ENCODE measurements at regions not wholly inside any gene's neighbourhood (a gene's known extent, or its start where the extent isn't known, plus 50 kb on each side); places are given as distances from the start of the nearest gene placed in this dataset.

DNA sequence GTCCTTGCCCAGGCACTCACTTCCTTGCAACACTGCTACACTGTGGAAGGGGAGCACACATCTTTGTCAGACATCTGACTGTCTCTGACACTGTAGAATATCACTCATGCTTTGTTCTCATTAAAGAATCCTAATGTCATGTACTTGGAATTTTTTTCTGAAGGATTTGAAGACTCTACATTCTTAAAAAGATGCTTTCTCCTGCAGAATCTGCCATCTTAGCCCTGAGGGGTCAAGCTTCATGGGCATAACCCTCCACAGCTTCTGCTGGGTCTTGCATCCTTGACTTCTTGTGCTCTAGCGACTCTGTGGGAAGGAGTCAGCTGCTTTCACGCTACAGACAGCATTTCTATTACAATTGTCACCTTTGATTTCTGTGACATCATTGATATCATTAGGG lies 417.2 kb downstream of the QKI start:
- BruUV-seq (replicated peaks): no TSS peak
- Mint-ChIP-seq H3K27ac (ENCODE audit: unreplicated experiment) (no peak overlapping the region), H3K9me3 (ENCODE audit: low read depth, unreplicated experiment) (peaks cover 5% of the 10 kb centered on the region), H3K27me3 (ENCODE audit: unreplicated experiment) (peaks cover 35% of the 10 kb centered on the region), H3K4me1 (ENCODE audit: low read depth, unreplicated experiment) (no peaks in the 10 kb centered on the region), H3K36me3 (ENCODE audit: insufficient read depth, unreplicated experiment) (no peaks in the 10 kb centered on the region), H3K4me3 (ENCODE audit: low read depth, unreplicated experiment) (no peak overlapping the region)
- intact Hi-C loops (cut with micrococcal nuclease; ENCODE audit: unreplicated experiment): no loop called here
- CTCF ChIA-PET: interaction anchor here (0.6 kb wide), 1 partner anchor 12 kb away, joined by 8 read pairs; no protein-coding TSS in a partner anchor
- no peak for DNase-seq
- TF ChIP-seq, protein P1, sequence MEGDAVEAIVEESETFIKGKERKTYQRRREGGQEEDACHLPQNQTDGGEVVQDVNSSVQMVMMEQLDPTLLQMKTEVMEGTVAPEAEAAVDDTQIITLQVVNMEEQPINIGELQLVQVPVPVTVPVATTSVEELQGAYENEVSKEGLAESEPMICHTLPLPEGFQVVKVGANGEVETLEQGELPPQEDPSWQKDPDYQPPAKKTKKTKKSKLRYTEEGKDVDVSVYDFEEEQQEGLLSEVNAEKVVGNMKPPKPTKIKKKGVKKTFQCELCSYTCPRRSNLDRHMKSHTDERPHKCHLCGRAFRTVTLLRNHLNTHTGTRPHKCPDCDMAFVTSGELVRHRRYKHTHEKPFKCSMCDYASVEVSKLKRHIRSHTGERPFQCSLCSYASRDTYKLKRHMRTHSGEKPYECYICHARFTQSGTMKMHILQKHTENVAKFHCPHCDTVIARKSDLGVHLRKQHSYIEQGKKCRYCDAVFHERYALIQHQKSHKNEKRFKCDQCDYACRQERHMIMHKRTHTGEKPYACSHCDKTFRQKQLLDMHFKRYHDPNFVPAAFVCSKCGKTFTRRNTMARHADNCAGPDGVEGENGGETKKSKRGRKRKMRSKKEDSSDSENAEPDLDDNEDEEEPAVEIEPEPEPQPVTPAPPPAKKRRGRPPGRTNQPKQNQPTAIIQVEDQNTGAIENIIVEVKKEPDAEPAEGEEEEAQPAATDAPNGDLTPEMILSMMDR (IDR thresholded peaks at IDR 0.05; ENCODE audit: unreplicated experiment): no peak

DNA sequence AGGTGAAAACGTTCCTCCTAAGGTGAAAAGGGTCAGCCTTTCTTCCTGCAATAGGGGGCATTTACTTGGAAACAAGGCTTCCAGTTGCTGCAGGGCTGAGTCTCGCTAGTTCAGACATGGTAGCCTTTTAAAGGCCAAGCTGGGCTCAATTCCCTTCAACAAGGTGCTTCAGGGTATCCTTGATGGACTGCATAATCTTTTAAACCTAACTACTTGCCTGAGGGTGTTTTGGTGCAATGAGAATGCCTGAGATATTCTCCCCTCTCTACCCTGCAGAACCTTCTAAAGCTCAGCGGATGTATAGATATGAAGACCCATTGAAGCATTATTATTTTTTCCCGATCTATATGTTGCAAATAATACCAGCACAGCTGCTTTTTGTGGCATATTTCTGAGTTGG lies 416.1 kb downstream of the QKI start:
- Mint-ChIP-seq H3K4me1 (ENCODE audit: low read depth, unreplicated experiment) (no peaks in the 10 kb centered on the region), H3K4me3 (ENCODE audit: low read depth, unreplicated experiment) (no peak overlapping the region), H3K27me3 (ENCODE audit: unreplicated experiment) (peaks cover 45% of the 10 kb centered on the region), H3K27ac (ENCODE audit: unreplicated experiment) (no peak overlapping the region), H3K36me3 (ENCODE audit: insufficient read depth, unreplicated experiment) (no peaks in the 10 kb centered on the region), H3K9me3 (ENCODE audit: low read depth, unreplicated experiment) (peaks cover 5% of the 10 kb centered on the region)
- CTCF ChIA-PET: no interaction called here
- TF ChIP-seq, protein P1 (IDR thresholded peaks at IDR 0.05; ENCODE audit: unreplicated experiment): no peak
- no peak for DNase-seq
- BruUV-seq (replicated peaks): no TSS peak
- intact Hi-C loops (cut with micrococcal nuclease; ENCODE audit: unreplicated experiment): no loop called here

DNA sequence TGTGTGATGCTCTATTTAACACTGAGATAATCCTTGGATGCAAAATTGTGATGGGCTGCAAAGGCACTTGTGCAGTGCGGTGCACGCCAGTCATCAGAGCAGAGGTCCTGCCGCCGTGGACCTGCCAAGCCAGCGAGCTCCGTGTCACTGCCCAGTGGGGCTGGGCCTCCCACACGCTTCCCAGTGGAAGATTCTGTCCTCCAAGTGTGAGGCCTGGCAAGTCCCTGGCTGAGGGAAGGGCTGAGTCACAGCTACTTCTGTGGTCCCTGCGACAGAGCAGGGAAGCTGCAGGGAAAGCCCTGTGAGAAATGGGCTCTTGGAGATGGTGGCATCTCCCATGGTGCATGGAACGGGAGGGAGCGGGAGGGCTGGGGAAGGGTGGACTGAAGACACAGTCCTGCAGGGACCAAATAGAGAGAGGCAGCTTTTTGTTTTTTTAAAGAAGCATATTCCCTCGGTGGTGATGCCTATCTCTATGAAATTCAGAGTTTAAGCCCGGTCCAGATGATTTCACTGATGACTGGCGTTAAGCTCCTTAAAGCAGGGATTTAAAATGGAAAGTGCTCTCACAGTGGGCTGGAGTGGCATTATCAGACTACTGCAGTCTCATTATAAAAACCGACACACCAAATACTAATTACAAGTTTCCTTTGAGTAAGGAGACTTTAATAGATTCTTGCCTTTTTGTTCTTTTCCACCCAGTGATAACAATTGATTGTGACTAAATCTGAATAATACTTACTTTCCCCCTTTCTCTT lies 413.7 kb downstream of the QKI start:
- DNase-seq: no peak
- no TSS peak for BruUV-seq (replicated peaks)
- H3K27me3 Mint-ChIP-seq (ENCODE audit: unreplicated experiment): peaks cover 43% of the 10 kb centered on the region
- peaks cover 6% of the 10 kb centered on the region for H3K9me3 Mint-ChIP-seq (ENCODE audit: low read depth, unreplicated experiment)
- TF ChIP-seq, protein P1 (IDR thresholded peaks at IDR 0.05; ENCODE audit: unreplicated experiment): no peak
- CTCF ChIA-PET: interaction anchor here (0.5 kb wide), 1 partner anchor 627 kb away, joined by 3 read pairs; no protein-coding TSS in a partner anchor
- no peak overlapping the region for H3K27ac Mint-ChIP-seq (ENCODE audit: unreplicated experiment)
- intact Hi-C loops (cut with micrococcal nuclease; ENCODE audit: unreplicated experiment): no loop called here
- no peak overlapping the region for H3K4me3 Mint-ChIP-seq (ENCODE audit: low read depth, unreplicated experiment)
- H3K36me3 Mint-ChIP-seq (ENCODE audit: insufficient read depth, unreplicated experiment): no peaks in the 10 kb centered on the region
- no peaks in the 10 kb centered on the region for H3K4me1 Mint-ChIP-seq (ENCODE audit: low read depth, unreplicated experiment)

DNA sequence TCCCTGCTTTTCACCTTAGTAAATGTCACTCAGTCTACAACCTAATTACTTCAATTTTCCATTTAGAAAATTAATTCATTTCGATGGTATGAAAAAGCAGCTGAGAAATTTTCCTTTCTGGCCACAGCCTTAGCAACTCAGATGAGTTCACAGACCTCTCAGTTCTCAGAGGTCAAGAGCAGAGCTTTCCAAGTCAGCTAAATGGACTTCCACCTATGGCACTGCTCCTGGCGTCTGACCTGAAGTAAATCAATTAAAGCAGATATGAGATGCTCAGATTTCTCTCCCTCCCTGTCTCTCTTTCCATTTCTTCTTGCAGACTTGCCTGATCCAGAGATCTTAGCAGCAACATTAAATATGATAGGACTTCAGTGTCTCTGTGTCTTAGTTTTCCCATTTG lies 412.6 kb downstream of the QKI start:
- H3K27me3 Mint-ChIP-seq (ENCODE audit: unreplicated experiment): peaks cover 33% of the 10 kb centered on the region
- no peaks in the 10 kb centered on the region for H3K4me1 Mint-ChIP-seq (ENCODE audit: low read depth, unreplicated experiment)
- TF ChIP-seq, protein P1 (IDR thresholded peaks at IDR 0.05; ENCODE audit: unreplicated experiment): no peak
- H3K27ac Mint-ChIP-seq (ENCODE audit: unreplicated experiment): no peak overlapping the region
- H3K4me3 Mint-ChIP-seq (ENCODE audit: low read depth, unreplicated experiment): no peak overlapping the region
- no peaks in the 10 kb centered on the region for H3K36me3 Mint-ChIP-seq (ENCODE audit: insufficient read depth, unreplicated experiment)
- no TSS peak for BruUV-seq (replicated peaks)
- peaks cover 3% of the 10 kb centered on the region for H3K9me3 Mint-ChIP-seq (ENCODE audit: low read depth, unreplicated experiment)
- intact Hi-C loops (cut with micrococcal nuclease; ENCODE audit: unreplicated experiment): no loop called here
- DNase-seq: no peak
- CTCF ChIA-PET: no interaction called here
